ENCODE measurements at regions not wholly inside any gene's neighbourhood (a gene's known extent, or its start where the extent isn't known, plus 50 kb on each side); places are given as distances from the start of the nearest gene placed in this dataset.
"Not testable (repeated sequence)": the region's sequence is repeated elsewhere in the genome, so short reads cannot be mapped to it uniquely, and the experiment has no call there.

- H3K4me3 ChIP-seq (ENCODE audit: insufficient read length, low read depth), result no peak overlapping the region
- DNase-seq (ENCODE audit: low read depth, low spot score), result no peak
- no peaks in the 10 kb centered on the region for H3K27me3 ChIP-seq (ENCODE audit: insufficient read depth, insufficient read length)
- TF ChIP-seq SUZ12 (IDR thresholded peaks at IDR 0.05; ENCODE audit: extremely low read depth, insufficient read depth, insufficient read length) (no peak), YY1 (IDR thresholded peaks at IDR 0.05; ENCODE audit: insufficient read depth, insufficient read length) (no peak), ZNF274 (IDR thresholded peaks at IDR 0.05; ENCODE audit: low read depth, low read length) (no peak)
- no peaks in the 10 kb centered on the region for H3K36me3 ChIP-seq (ENCODE audit: insufficient read depth, insufficient read length, low read length)
- no peaks in the 10 kb centered on the region for H3K9me3 ChIP-seq (ENCODE audit: insufficient read depth, low read length)
- H3K4me1 ChIP-seq (ENCODE audit: insufficient read depth, insufficient read length), result no peaks in the 10 kb centered on the region
- H3K9ac ChIP-seq (ENCODE audit: insufficient read length, low read depth), result no peak overlapping the region
Measured at GRCh38 chr11:110857892-110858546, 145.8 kb upstream of the ARHGAP20 start.

- Histone ChIP-seq H3K4me3 (ENCODE audit: insufficient read length, low read depth) (no peak overlapping the region), H3K27me3 (ENCODE audit: insufficient read depth, insufficient read length) (no peaks in the 10 kb centered on the region), H3K4me1 (ENCODE audit: insufficient read depth, insufficient read length) (no peaks in the 10 kb centered on the region), H3K9ac (ENCODE audit: insufficient read length, low read depth) (no peak overlapping the region), H3K9me3 (ENCODE audit: insufficient read depth, low read length) (no peaks in the 10 kb centered on the region), H3K36me3 (ENCODE audit: insufficient read depth, insufficient read length, low read length) (no peaks in the 10 kb centered on the region)
- TF ChIP-seq SUZ12 (IDR thresholded peaks at IDR 0.05; ENCODE audit: extremely low read depth, insufficient read depth, insufficient read length), result no peak
- DNase-seq (ENCODE audit: low read depth, low spot score), result no peak
Measured at GRCh38 chr11:110856996-110857812, 145.0 kb upstream of the ARHGAP20 start.

DNA sequence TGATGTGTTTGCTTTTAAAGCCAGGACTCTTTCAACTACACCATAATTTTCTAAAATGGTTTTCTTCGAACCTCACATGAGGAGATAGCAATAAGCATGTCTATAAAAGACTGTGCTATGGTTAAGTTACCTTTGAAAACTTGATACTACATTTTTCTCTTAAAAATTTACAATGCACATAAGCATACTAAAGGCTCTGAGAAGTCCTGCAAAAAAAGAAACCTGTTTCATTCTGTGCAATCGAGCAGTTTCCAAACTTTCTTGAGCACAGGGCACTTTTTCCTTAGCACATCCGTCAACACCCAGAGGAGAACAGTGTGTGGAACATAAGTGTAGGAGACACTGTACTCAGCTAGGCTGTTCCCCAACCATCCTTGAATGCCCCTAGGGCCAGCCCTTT is 144.1 kb upstream of the ARHGAP20 start:
- H3K9ac ChIP-seq (ENCODE audit: insufficient read length, low read depth), result no peak overlapping the region
- H3K4me3 ChIP-seq (ENCODE audit: insufficient read length, low read depth), result no peak overlapping the region
- no peaks in the 10 kb centered on the region for H3K4me1 ChIP-seq (ENCODE audit: insufficient read depth, insufficient read length)
- H3K36me3 ChIP-seq (ENCODE audit: insufficient read depth, insufficient read length, low read length), result no peaks in the 10 kb centered on the region
- TF ChIP-seq YY1 (IDR thresholded peaks at IDR 0.05; ENCODE audit: insufficient read depth, insufficient read length) (no peak), SUZ12 (IDR thresholded peaks at IDR 0.05; ENCODE audit: extremely low read depth, insufficient read depth, insufficient read length) (no peak)
- H3K27me3 ChIP-seq (ENCODE audit: insufficient read depth, insufficient read length), result no peaks in the 10 kb centered on the region
- DNase-seq (ENCODE audit: low read depth, low spot score), result no peak
- no peaks in the 10 kb centered on the region for H3K9me3 ChIP-seq (ENCODE audit: insufficient read depth, low read length)

- H3K9ac ChIP-seq (ENCODE audit: insufficient read length, low read depth), result no peak overlapping the region
- TF ChIP-seq ZNF274 (IDR thresholded peaks at IDR 0.05; ENCODE audit: low read depth, low read length) (no peak), SUZ12 (IDR thresholded peaks at IDR 0.05; ENCODE audit: extremely low read depth, insufficient read depth, insufficient read length) (no peak), YY1 (IDR thresholded peaks at IDR 0.05; ENCODE audit: insufficient read depth, insufficient read length) (no peak)
- no peaks in the 10 kb centered on the region for H3K36me3 ChIP-seq (ENCODE audit: insufficient read depth, insufficient read length, low read length)
- DNase-seq (ENCODE audit: low read depth, low spot score), result no peak
- no peaks in the 10 kb centered on the region for H3K9me3 ChIP-seq (ENCODE audit: insufficient read depth, low read length)
- H3K4me1 ChIP-seq (ENCODE audit: insufficient read depth, insufficient read length), result no peaks in the 10 kb centered on the region
- H3K27me3 ChIP-seq (ENCODE audit: insufficient read depth, insufficient read length), result no peaks in the 10 kb centered on the region
- no peak overlapping the region for H3K4me3 ChIP-seq (ENCODE audit: insufficient read length, low read depth)
Measured at GRCh38 chr11:110855191-110855590, 143.0 kb upstream of the ARHGAP20 start.

DNA sequence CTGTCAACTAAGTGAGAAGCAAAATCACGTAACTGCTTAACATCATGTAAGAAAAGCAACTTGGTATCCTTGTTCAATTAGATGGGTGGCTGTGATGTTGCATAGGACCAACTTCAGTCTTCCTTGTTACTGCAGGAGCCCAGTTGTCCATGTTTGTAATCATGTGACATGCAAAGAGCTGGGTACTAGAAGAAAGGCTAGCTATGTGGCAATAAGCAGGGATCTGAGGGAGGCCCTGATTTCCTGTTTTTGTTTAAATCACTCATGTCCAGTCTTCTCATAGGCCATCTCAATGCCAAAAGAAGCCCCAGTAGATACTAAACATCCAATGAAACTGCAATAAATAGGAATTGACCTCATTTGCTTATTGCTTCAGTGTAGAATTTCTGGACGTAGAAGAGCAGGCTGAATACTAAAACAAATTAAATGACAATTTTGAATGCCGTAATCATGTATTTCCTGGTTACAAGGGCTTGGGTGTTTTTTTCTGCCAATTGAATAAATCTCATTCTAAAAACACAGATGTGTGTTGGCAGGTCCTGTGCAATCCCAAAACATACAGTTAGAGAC is 140.8 kb upstream of the ARHGAP20 start:
- Histone ChIP-seq H3K27me3 (ENCODE audit: insufficient read depth, insufficient read length) (no peaks in the 10 kb centered on the region), H3K4me1 (ENCODE audit: insufficient read depth, insufficient read length) (no peaks in the 10 kb centered on the region), H3K4me3 (ENCODE audit: insufficient read length, low read depth) (no peak overlapping the region), H3K36me3 (ENCODE audit: insufficient read depth, insufficient read length, low read length) (no peaks in the 10 kb centered on the region), H3K9ac (ENCODE audit: insufficient read length, low read depth) (no peak overlapping the region), H3K9me3 (ENCODE audit: insufficient read depth, low read length) (no peaks in the 10 kb centered on the region)
- TF ChIP-seq SUZ12 (IDR thresholded peaks at IDR 0.05; ENCODE audit: extremely low read depth, insufficient read depth, insufficient read length) (no peak), ZNF274 (IDR thresholded peaks at IDR 0.05; ENCODE audit: low read depth, low read length) (no peak), YY1 (IDR thresholded peaks at IDR 0.05; ENCODE audit: insufficient read depth, insufficient read length) (no peak)
- DNase-seq (ENCODE audit: low read depth, low spot score), result no peak

DNA sequence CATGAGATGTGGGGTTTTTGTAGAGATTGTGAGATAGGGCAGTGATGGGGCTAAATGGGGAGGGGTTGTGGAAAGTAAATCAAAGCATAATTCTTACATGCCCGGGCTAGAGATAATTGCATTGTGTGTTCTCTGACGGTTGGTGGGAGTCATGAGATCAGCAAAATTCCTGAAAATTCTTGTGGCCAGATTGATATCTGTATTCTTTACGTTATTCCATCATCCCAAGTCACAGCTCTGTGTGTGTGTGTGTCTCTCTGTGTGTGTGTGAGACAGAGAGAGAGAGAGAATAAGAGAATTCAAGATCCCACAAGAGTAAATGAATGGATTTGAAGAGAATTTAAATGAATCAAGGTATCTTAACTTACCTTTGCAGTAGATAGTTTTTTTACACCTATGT is 138.6 kb upstream of the ARHGAP20 start:
- no peak overlapping the region for H3K9ac ChIP-seq (ENCODE audit: insufficient read length, low read depth)
- H3K36me3 ChIP-seq (ENCODE audit: insufficient read depth, insufficient read length, low read length), result no peaks in the 10 kb centered on the region
- H3K4me1 ChIP-seq (ENCODE audit: insufficient read depth, insufficient read length), result no peaks in the 10 kb centered on the region
- no peak for DNase-seq (ENCODE audit: low read depth, low spot score)
- TF ChIP-seq ZNF274 (IDR thresholded peaks at IDR 0.05; ENCODE audit: low read depth, low read length) (no peak), YY1 (IDR thresholded peaks at IDR 0.05; ENCODE audit: insufficient read depth, insufficient read length) (no peak), SUZ12 (IDR thresholded peaks at IDR 0.05; ENCODE audit: extremely low read depth, insufficient read depth, insufficient read length) (no peak)
- no peak overlapping the region for H3K4me3 ChIP-seq (ENCODE audit: insufficient read length, low read depth)
- H3K9me3 ChIP-seq (ENCODE audit: insufficient read depth, low read length), result no peaks in the 10 kb centered on the region
- H3K27me3 ChIP-seq (ENCODE audit: insufficient read depth, insufficient read length), result no peaks in the 10 kb centered on the region

DNA sequence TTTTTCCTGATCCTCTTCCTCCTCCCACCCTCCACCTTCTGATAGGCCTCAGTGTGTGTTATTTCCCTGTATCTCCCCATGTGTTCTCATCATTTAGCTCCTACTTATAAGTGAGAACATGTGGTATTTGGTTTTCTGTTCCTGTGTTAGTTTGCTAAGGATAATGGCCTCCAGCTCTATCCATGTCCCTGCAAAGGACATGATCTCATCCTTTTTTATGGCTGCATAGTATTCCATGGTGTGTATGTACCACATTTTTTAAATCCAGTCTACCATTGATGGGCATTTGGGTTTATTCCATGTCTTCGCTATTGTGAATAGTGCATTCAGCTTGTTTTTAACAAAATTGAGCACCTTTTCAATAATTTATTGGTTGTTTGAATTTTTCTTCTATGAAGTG is 130.8 kb upstream of the ARHGAP20 start:
- H3K27me3 ChIP-seq (ENCODE audit: insufficient read depth, insufficient read length); H3K4me3 ChIP-seq (ENCODE audit: insufficient read length, low read depth); DNase-seq (ENCODE audit: low read depth, low spot score); H3K36me3 ChIP-seq (ENCODE audit: insufficient read depth, insufficient read length, low read length); H3K4me1 ChIP-seq (ENCODE audit: insufficient read depth, insufficient read length); H3K9ac ChIP-seq (ENCODE audit: insufficient read length, low read depth); H3K9me3 ChIP-seq (ENCODE audit: insufficient read depth, low read length): not testable (repeated sequence)
